ENCODE measurements at regions not wholly inside any gene's neighbourhood (a gene's known extent, or its start where the extent isn't known, plus 50 kb on each side); places are given as distances from the start of the nearest gene placed in this dataset.

DNA sequence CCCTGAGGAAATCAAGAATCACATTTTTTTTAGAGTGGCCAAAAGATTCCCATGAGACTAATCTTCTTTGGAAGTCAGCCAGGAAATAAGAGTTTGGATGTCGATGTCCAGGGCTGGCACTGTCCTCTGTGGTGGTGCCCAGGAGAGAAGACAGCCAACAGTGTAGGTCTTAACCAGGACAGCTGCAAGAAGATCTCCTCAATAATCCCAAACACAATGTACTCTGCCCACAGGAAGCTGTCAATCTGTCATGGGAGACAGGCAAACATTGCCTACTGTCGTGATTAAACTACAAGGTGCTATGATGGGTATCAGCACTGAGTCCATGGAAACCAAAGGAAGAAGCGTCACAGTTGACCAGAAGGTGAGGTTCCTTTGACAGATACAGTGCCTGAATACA lies 174.1 kb downstream of the PIK3R1 start:
- TF ChIP-seq, protein P1, sequence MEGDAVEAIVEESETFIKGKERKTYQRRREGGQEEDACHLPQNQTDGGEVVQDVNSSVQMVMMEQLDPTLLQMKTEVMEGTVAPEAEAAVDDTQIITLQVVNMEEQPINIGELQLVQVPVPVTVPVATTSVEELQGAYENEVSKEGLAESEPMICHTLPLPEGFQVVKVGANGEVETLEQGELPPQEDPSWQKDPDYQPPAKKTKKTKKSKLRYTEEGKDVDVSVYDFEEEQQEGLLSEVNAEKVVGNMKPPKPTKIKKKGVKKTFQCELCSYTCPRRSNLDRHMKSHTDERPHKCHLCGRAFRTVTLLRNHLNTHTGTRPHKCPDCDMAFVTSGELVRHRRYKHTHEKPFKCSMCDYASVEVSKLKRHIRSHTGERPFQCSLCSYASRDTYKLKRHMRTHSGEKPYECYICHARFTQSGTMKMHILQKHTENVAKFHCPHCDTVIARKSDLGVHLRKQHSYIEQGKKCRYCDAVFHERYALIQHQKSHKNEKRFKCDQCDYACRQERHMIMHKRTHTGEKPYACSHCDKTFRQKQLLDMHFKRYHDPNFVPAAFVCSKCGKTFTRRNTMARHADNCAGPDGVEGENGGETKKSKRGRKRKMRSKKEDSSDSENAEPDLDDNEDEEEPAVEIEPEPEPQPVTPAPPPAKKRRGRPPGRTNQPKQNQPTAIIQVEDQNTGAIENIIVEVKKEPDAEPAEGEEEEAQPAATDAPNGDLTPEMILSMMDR (IDR thresholded peaks at IDR 0.05; ENCODE audit: borderline replicate concordance, control extremely low read depth, extremely low read depth, insufficient read depth, missing control alignments): no peak
- in situ Hi-C loops (cut with MboI; ENCODE audit: low sequenced_read_pairs, unreplicated experiment): no loop called here
- no peak for DNase-seq (ENCODE audit: low spot score)

DNA sequence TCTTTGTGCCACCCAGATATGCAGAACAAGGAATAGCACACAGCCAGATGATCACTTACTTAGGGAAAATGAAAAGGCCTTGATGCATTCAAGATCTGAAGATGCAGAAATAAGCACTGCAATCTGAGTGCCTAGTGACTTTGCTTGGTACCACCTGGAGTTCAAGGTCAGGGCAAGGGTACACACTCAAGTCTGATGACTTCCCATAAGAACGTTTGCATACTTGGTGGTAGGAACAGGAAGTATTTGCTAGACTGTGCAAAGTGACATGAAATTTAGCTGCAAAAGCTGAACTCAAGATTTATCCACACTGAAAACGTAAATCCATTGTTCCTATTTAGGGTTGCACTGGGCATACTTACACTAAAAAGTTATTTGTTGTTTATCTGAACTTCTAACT lies 177.1 kb downstream of the PIK3R1 start:
- no peak for DNase-seq (ENCODE audit: low spot score)
- TF ChIP-seq, protein P1 (IDR thresholded peaks at IDR 0.05; ENCODE audit: borderline replicate concordance, control extremely low read depth, extremely low read depth, insufficient read depth, missing control alignments): no peak

DNA sequence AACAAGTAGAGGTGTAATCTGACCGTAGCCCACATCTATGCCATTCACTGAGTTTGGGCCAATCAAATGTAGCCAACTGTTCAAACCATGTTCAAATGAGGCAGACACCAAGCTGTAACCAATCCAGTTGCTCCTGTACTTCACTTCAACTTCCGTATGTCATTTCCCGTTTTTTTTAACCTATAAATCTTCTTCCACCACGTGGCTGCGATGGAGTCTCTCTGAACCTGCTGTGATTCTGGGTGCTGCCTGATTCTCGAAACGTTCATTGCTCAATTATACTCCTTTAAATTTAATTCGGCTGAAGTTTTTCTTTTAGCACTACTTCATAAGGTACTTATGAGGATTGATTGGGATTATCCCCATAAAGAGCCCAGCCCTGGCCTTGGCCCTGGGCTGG lies 179.7 kb downstream of the PIK3R1 start:
- TF ChIP-seq, protein P1 (IDR thresholded peaks at IDR 0.05; ENCODE audit: borderline replicate concordance, control extremely low read depth, extremely low read depth, insufficient read depth, missing control alignments): no peak
- in situ Hi-C loops (cut with MboI; ENCODE audit: low sequenced_read_pairs, unreplicated experiment): no loop called here

More for the DNA sequence above, 177.1 kb downstream of the PIK3R1 start:
- in situ Hi-C loops (cut with MboI; ENCODE audit: low sequenced_read_pairs, unreplicated experiment): no loop called here

DNA sequence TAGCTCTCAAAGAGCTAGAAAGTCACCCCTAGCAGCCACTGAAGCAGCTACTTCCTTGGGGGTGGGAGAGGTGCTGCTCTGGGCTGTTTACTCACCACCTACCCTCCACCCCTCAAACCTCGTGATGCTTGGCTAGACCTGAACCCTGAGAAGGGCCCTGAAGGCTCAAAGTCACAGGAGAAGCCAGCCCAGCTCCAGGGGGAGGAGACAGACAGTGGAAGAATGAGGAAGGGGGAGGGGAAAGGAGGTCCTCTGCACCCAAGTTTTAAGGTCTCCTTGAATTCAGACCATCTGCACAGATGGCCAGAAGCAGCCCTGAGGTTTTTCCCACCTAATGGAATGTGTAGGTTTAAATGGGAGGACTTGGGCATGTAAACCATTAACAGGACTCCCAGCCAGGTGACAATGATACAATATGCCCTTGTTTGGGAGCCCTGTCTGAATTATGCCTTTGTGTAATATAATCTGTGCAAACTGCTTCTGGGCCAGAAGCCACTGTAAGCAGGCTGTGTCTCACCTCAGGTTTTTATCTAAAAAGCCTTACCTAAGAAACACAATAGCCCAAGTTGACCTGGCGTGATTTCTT lies 180.5 kb downstream of the PIK3R1 start:
- DNase-seq (ENCODE audit: low spot score): no peak
- TF ChIP-seq, protein P1 (IDR thresholded peaks at IDR 0.05; ENCODE audit: borderline replicate concordance, control extremely low read depth, extremely low read depth, insufficient read depth, missing control alignments): no peak
- in situ Hi-C loops (cut with MboI; ENCODE audit: low sequenced_read_pairs, unreplicated experiment): no loop called here

More for the DNA sequence above, 179.7 kb downstream of the PIK3R1 start:
- no peak for DNase-seq (ENCODE audit: low spot score)

DNA sequence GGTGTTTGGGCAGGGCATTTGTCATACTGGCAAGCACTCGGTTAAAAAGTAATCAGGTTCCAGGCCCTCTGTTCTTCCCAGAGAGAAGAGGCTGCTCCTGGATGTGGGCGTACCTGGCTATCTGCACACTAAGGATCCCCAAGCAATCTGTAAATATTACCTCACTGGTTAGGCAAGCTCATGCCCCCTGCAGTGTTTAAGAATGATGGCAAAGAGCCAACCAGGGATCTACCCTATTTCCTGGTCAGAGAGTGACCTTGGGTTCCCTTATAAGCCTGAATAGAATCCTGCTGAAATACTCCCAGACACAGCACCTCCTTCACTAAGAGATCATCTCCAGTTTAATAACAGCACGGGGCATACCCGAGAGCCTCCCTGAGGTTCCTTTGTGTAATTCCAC lies 181.2 kb downstream of the PIK3R1 start:
- in situ Hi-C loops (cut with MboI; ENCODE audit: low sequenced_read_pairs, unreplicated experiment): no loop called here
- TF ChIP-seq, protein P1 (IDR thresholded peaks at IDR 0.05; ENCODE audit: borderline replicate concordance, control extremely low read depth, extremely low read depth, insufficient read depth, missing control alignments): no peak
- DNase-seq (ENCODE audit: low spot score): no peak

DNA sequence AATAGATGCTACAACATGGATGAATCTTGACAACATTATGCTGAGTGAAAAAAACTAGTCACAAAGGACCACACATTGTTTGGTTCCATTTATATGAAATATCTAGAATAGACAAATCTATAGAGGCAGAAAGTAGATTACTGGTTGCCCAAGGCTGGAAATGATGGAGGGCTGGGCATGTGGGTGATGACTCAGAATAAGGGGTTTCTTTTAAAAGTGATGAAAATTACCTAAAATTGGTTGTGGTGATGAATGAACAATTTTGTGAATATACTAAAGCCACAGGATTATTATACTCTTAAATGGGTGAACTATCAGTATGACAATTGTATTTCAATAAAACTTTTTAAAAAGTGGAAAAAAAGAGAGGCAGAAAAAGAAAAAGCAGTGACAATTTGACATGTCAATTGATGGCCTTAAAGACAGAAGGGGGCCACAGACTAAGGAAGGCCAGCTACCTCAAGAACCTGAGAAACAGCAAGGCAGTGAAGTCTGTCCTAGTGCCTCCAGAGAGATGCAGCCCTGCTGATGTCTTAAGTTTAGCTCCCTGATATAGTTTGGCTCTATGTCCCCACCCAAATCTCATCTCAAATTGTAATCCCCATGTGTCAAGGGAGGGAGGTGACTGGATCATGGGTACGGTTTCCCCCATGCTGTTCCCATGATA lies 182.7 kb downstream of the PIK3R1 start:
- in situ Hi-C loops (cut with MboI; ENCODE audit: low sequenced_read_pairs, unreplicated experiment): no loop called here
- DNase-seq (ENCODE audit: low spot score): no peak
- TF ChIP-seq, protein P1 (IDR thresholded peaks at IDR 0.05; ENCODE audit: borderline replicate concordance, control extremely low read depth, extremely low read depth, insufficient read depth, missing control alignments): no peak

All from GM13976 (cell line).